ENCODE measurements at regions not wholly inside any gene's neighbourhood (a gene's known extent, or its start where the extent isn't known, plus 50 kb on each side); places are given as distances from the start of the nearest gene placed in this dataset.

GRCh38 chr7:84939888-84940287 lies 247.0 kb downstream of the SEMA3D start:
- no peak for TF ChIP-seq CTCF (IDR thresholded peaks at IDR 0.05)
- TF ChIP-seq POLR2AphosphoS5 (IDR thresholded peaks at IDR 0.05): no peak
